H1 (cell line): ENCODE measurements at regions not wholly inside any gene's neighbourhood (a gene's known extent, or its start where the extent isn't known, plus 50 kb on each side); places are given as distances from the start of the nearest gene placed in this dataset.

ENCODE experiments used
- ATF2 ChIP-seq: IDR thresholded peaks from 2 replicates; pipeline ENCODE4 v1.6.1; 2012; ENCODE audit warnings: low read length, inconsistent platforms
- CHD7 ChIP-seq: fragments of 300-600 bp; sonication (generic); IDR thresholded peaks from 2 replicates; pipeline ENCODE4 v1.7.1; 2012; ENCODE audit warnings: low read length, moderate library complexity, mild to moderate bottlenecking, inconsistent platforms; ENCODE audit not compliant: insufficient replicate concordance
- CREB1 ChIP-seq: IDR thresholded peaks from 2 replicates; pipeline ENCODE4 v1.6.1; 2012; ENCODE audit warnings: inconsistent platforms
- GTF2F1 ChIP-seq: IDR thresholded peaks from 2 replicates; pipeline ENCODE4 v1.6.1; 2012; ENCODE audit warnings: low read depth, low read length, improper control_type of control experiment, borderline replicate concordance
- POLR2A ChIP-seq, 2 experiments: IDR thresholded peaks; 1 replicate in 1 of 2; 2 replicates in 1 of 2; pipeline ENCODE4 v1.6.1; 2011; ENCODE audit warnings: low read depth in 2 of 2, low read length in 2 of 2, mild to moderate bottlenecking in 2 of 2; ENCODE audit errors: control extremely low read depth in 1 of 2
- USF2 ChIP-seq: IDR thresholded peaks from 2 replicates; pipeline ENCODE4 v1.6.1; 2011; ENCODE audit warnings: low read length, improper control_type of control experiment

- no peak for TF ChIP-seq CHD7
- no peak for TF ChIP-seq ATF2
- TF ChIP-seq USF2 = no peak
- no peak for TF ChIP-seq CREB1
- no peak for TF ChIP-seq GTF2F1
- no peak for TF ChIP-seq POLR2A (IDR thresholded peaks at IDR 0.05; ENCODE audit: control extremely low read depth in 1 of 2, low read depth in 2 of 2, low read length in 2 of 2)
- TF ChIP-seq, all 59 proteins: peak for 0
These were observed 1327.9 kb downstream of the TBC1D22A start (continued) for GRCh38 chr22:48090332-48090672.
